Spinal cord (tissue), 9 donors: ENCODE measurements at regions not wholly inside any gene's neighbourhood (a gene's known extent, or its start where the extent isn't known, plus 50 kb on each side); places are given as distances from the start of the nearest gene placed in this dataset.
"Not testable (repeated sequence)": the region's sequence is repeated elsewhere in the genome, so short reads cannot be mapped to it uniquely, and the experiment has no call there.

Experiments
- DNase-seq, 6 donors: peaks; one replicate each; pipeline versions ENCODE4 v3.0.0 to v3.0.0-alpha.2; 2013 to 2015; ENCODE audit warnings: low spot score in 6 of 6, low read depth in 4 of 6
- H3K27ac ChIP-seq: one replicate; pipeline ENCODE4 v1.5.1; 2013; ENCODE audit warnings: low read depth, low read length, control low read depth
- H3K27me3 ChIP-seq: one replicate; pipeline ENCODE4 v1.6.1; 2013; ENCODE audit warnings: low read length; ENCODE audit not compliant: control insufficient read depth, insufficient read depth
- H3K36me3 ChIP-seq: one replicate; pipeline ENCODE4 v1.6.1; 2013; ENCODE audit warnings: low read length; ENCODE audit not compliant: control insufficient read depth, insufficient read depth
- H3K4me1 ChIP-seq: one replicate; pipeline ENCODE4 v1.6.1; 2013; ENCODE audit warnings: low read length; ENCODE audit not compliant: control insufficient read depth, insufficient read depth
- H3K4me3 ChIP-seq: one replicate; pipeline ENCODE4 v1.5.1; 2013; ENCODE audit warnings: low read depth, low read length, control low read depth
- H3K9me3 ChIP-seq: one replicate; pipeline ENCODE4 v1.6.1; 2013; ENCODE audit warnings: low read length; ENCODE audit not compliant: control insufficient read depth, insufficient read depth
- WGBS: methylation state at CpG from one replicate; pipeline ENCODE4 v1.1.5; 2013; ENCODE audit warnings: missing lambda C conversion rate; ENCODE audit not compliant: insufficient coverage; 5-methylcytosine and 5-hydroxymethylcytosine counted together
- donor health status: healthy.

DNA sequence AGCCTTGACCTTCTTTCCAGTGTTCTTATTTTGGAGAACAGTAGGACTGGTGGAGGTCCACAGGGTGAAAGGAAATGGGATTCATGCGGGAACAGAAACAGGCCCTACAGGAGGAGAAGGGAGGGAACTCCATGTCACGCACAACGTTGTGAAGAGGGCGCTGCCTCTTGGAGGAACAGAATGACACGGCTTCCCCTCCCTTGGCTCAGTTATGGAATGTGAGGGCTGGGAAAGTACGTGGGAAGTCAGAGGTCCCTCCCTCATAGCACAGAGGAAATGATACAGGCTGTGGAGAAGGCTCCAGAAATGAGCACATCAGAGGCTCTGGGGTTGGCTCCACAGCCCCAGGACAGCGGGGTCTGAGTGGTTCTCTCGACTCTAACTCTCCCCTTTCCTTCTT lies 125.3 kb upstream of the SIMC1 start:
- not testable (repeated sequence) for H3K27ac ChIP-seq, DNase-seq, H3K4me1 ChIP-seq, H3K36me3 ChIP-seq, H3K9me3 ChIP-seq, H3K4me3 ChIP-seq, H3K27me3 ChIP-seq
- WGBS: no CpG with 5 or more reads among the region's 8 CpGs

DNA sequence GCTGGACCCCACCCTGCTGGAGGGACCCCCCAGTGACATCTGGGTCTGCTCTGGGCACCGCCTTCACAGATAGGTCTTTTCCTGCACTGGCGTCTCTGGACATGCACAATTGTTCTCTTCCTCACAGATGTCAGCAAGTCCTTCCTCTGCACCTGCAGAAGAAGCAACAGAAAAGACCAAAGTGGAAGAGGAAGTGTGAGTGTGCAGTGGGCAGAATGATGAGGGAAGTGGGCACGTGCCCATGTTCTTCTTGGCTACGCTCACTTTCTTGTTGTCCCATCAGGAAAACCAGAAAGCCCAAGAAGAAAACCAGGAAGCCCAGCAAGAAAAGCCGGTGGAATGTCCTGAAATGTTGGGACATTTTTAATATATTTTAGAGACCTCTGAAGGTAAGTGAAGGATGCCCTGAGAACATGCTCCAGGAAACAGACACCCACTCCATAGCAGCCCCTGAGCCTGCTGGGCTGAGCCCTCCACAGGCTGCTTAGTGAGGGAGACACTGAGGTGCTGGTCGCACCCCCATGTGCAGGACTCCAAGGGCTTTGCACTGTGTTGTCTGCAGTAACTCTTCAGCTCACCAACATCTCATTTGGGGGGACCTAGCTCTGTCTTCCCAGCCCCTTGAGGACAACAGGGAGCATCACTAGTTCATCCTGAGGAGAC lies 124.4 kb upstream of the SIMC1 start:
- H3K9me3 ChIP-seq, H3K27me3 ChIP-seq, DNase-seq, H3K4me1 ChIP-seq, H3K27ac ChIP-seq, H3K4me3 ChIP-seq, H3K36me3 ChIP-seq: not testable (repeated sequence)
- WGBS: no CpG with 5 or more reads among the region's 6 CpGs

GRCh38 chr5:176114825-176115224 lies 123.4 kb upstream of the SIMC1 start:
- H3K27ac ChIP-seq, H3K4me3 ChIP-seq, DNase-seq, H3K9me3 ChIP-seq, H3K36me3 ChIP-seq, H3K4me1 ChIP-seq, H3K27me3 ChIP-seq: not testable (repeated sequence)
- no CpG with 5 or more reads among the region's 7 CpGs for WGBS

DNA sequence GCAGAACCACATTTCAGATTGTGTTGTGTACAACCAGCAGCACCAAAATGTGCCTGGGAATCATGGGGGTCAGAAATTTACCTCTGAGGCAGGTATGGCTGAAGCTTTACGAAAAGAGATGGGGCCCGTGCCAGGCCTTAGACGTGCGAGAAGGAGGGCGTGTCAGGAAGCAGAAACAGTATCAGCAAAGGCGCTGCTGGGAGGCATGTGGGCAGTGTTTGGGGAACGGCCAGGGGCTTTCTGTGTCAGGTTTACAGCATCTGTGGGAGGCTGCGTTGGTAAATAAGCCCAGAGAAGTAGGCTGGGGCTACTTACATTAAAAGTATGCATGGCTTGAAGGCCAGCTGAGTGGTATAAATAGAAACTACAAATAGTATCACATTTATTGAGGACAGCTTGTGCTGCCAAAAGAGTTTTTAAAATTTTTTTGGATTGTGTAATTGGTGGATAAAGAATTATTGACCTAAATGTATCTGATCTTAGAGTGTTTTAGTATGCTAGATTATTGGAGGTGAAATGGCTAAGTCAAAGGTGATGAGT lies 120.5 kb upstream of the SIMC1 start:
- WGBS: no CpG with 5 or more reads among the region's 8 CpGs
- H3K27me3 ChIP-seq, DNase-seq: not testable (repeated sequence)

DNA sequence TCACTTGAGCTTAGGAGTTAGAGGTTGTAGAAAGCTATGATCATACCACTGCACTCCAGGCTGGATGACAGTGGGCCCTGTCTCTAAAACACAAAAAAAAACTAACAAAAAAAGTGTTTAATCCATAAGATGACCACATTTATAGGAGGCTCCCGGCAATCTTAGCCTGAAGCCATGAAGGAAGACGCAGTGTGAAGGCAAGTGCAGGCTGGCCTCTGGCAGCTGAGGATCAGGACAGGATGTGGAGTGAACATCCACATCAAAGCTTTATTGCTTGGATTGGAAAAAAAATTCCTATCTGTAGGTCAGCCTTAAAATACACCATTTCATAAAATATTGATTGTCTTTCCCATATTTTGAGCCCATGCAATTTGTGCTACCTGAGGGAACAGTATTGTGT lies 115.9 kb upstream of the SIMC1 start:
- not testable (repeated sequence) for H3K4me3 ChIP-seq, H3K27me3 ChIP-seq, H3K9me3 ChIP-seq, DNase-seq, H3K27ac ChIP-seq, H3K36me3 ChIP-seq, H3K4me1 ChIP-seq
- 100% methylated on average over 1 of the region's 2 CpGs for WGBS

More for the DNA sequence above, 120.5 kb upstream of the SIMC1 start:
- H3K4me3 ChIP-seq, H3K9me3 ChIP-seq, H3K27ac ChIP-seq, H3K36me3 ChIP-seq, H3K4me1 ChIP-seq: not testable (repeated sequence)

- WGBS: 97% methylated on average over 5 of the region's 11 CpGs
- DNase-seq, H3K36me3 ChIP-seq, H3K27me3 ChIP-seq, H3K4me3 ChIP-seq, H3K27ac ChIP-seq, H3K4me1 ChIP-seq, H3K9me3 ChIP-seq: not testable (repeated sequence)
Measured at GRCh38 chr5:176124120-176124519, 114.1 kb upstream of the SIMC1 start.

GRCh38 chr5:176131771-176132170 lies 106.5 kb upstream of the SIMC1 start:
- H3K36me3 ChIP-seq: no peaks in the 10 kb centered on the region
- peaks cover 24% of the 10 kb centered on the region for H3K4me1 ChIP-seq
- WGBS: no CpG with 5 or more reads among the region's 1 CpG
- DNase-seq: no peak
- no peaks in the 10 kb centered on the region for H3K9me3 ChIP-seq
- H3K4me3 ChIP-seq: no peak overlapping the region
- H3K27ac ChIP-seq: no peak overlapping the region
- peaks cover 35% of the 10 kb centered on the region for H3K27me3 ChIP-seq

GRCh38 chr5:176132471-176133288 lies 105.5 kb upstream of the SIMC1 start:
- DNase-seq: no peak
- Histone ChIP-seq H3K9me3 (no peaks in the 10 kb centered on the region), H3K4me1 (peaks cover 24% of the 10 kb centered on the region), H3K36me3 (no peaks in the 10 kb centered on the region), H3K27ac (no peak overlapping the region), H3K27me3 (peaks cover 35% of the 10 kb centered on the region), H3K4me3 (no peak overlapping the region)
- WGBS: 46% methylated on average over 29 of the region's 29 CpGs

DNA sequence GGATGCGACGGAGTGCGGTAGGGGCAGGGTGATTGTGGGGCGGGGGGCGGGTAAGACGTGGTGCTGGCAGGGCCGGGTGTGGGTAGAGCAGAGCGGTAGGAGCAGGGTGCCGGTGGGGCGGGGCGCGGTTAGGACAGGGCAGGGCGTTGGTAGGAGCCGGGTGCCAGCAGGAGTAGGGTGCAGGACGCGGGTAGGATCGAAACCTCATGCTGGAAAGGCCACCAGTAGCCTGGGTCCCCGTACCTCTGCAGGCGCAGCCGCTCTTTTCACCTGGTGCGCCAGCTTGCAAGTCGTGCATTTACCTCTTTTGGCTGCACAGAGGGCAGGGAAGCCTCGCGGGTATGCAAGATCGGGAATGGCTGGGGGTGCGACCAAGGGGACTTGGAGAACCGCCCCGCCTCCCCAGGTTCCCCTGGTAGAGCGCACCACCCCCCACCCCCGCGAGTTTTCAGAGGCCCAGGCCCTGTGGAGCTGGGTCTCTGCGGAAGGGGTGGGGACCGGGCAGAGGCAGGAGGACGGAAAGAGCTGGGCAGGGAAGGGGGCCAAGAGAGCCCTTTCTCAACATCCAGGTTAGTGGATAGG lies 104.8 kb upstream of the SIMC1 start:
- H3K4me3 ChIP-seq: no peak overlapping the region
- H3K4me1 ChIP-seq: peaks cover 24% of the 10 kb centered on the region
- H3K36me3 ChIP-seq: no peaks in the 10 kb centered on the region
- 3% methylated on average over 29 of the region's 34 CpGs for WGBS
- peaks cover 35% of the 10 kb centered on the region for H3K27me3 ChIP-seq
- H3K27ac ChIP-seq: no peak overlapping the region
- DNase-seq: no peak
- H3K9me3 ChIP-seq: no peaks in the 10 kb centered on the region
